ENCODE measurements at regions not wholly inside any gene's neighbourhood (a gene's known extent, or its start where the extent isn't known, plus 50 kb on each side); places are given as distances from the start of the nearest gene placed in this dataset.

DNA sequence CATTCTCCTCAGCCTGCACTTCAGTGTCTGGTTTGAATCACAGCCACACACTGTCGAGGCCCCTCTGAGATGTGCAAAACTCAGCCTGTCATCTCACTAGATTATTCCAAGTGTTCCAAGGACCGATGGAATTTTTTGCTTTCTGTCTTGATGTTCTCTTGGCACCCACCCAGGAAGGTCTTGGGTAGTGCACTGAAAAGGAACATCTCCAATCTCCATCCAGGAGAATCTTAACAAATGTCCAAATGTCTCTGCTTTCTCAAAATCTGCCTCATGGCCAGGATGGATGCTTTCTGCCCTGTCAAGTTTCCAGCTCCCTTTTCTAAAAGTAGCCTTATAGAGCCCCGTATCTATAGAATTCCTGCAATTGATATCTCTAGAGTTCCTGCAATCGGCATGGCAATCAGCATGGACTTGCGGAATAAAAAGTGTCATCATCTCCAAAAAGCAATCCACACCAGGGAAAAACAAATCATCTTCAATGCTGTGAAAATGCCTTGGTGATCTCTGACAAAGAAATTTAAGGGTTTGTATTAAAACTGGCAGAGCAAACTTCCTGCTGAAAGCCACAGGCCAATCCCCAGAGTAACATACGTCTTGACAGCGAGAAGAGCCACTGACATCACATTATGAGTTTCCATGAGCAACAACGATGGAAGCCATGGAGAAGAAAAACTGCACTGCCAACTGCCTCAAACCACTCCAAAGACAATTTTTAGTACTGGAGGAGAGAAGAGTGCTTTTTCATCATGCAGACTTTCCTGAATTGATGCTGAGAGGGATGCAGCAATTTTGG is 215.3 kb upstream of the FAM9B start:
- H3K4me3 ChIP-seq (ENCODE audit: low read depth, low read length): no peak overlapping the region
- no peaks in the 10 kb centered on the region for H3K9me3 ChIP-seq (ENCODE audit: control insufficient read depth, insufficient read depth, low read depth, low read length)
- H3K27ac ChIP-seq (ENCODE audit: extremely low read depth, low read depth, low read length): no peak overlapping the region
- POLR2A ChIA-PET: no interaction called here
- no peaks in the 10 kb centered on the region for H3K4me1 ChIP-seq (ENCODE audit: control insufficient read depth, insufficient read depth, low read length)
- TF ChIP-seq FEZF1 (tag by site-specific recombination; IDR thresholded peaks at IDR 0.05): no peak
- TF ChIP-seq ZNF274 (IDR thresholded peaks at IDR 0.05; ENCODE audit: low read length): no peak
- TF ChIP-seq ZNF274 (tag by site-specific recombination; IDR thresholded peaks at IDR 0.05; ENCODE audit: borderline replicate concordance): no peak
- peak; percentile 14 for TF ChIP-seq SETDB1 (IDR thresholded peaks at IDR 0.05; ENCODE audit: insufficient read length, low read length)
- no peak for TF ChIP-seq SP3 (tag by site-specific recombination; IDR thresholded peaks at IDR 0.05)
- no peaks in the 10 kb centered on the region for H3K36me3 ChIP-seq (ENCODE audit: control insufficient read depth in 2 of 2, insufficient read depth in 1 of 2, low read length in 2 of 2)
- CTCF ChIA-PET: no interaction called here

DNA sequence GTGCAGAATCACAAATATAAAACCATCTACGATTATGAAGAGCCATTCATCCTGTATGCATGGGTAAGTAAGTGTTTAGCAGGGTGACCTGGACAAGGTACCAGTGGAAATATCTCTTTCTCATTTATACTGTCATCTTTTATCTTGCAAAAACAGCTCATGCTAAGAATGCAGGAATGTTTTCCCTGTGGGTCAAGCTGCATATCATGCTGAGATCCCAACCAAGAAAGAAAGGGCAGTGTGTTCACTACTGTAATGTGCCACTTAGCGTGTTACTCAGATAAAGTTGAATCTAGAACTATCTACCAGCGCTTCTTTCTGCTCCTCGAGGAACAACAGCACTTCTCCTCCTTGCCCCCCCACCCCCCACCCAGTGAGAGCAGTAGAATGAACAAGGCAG is 212.7 kb upstream of the TBL1X start:
- POLR2A ChIA-PET: no interaction called here
- no peak overlapping the region for H3K4me3 ChIP-seq (ENCODE audit: low read depth, low read length)
- no peak overlapping the region for H3K27ac ChIP-seq (ENCODE audit: extremely low read depth, low read depth, low read length)
- H3K9me3 ChIP-seq (ENCODE audit: control insufficient read depth, insufficient read depth, low read depth, low read length): no peaks in the 10 kb centered on the region
- CTCF ChIA-PET: no interaction called here
- H3K4me1 ChIP-seq (ENCODE audit: control insufficient read depth, insufficient read depth, low read length): no peaks in the 10 kb centered on the region
- no peaks in the 10 kb centered on the region for H3K36me3 ChIP-seq (ENCODE audit: control insufficient read depth in 2 of 2, insufficient read depth in 1 of 2, low read length in 2 of 2)
- TF ChIP-seq ZNF155 (tag by site-specific recombination; IDR thresholded peaks at IDR 0.05) (no peak), GLI2 (tag by site-specific recombination; IDR thresholded peaks at IDR 0.05; ENCODE audit: borderline replicate concordance, low read depth) (no peak), ZNF518A (tag by site-specific recombination; conservative IDR thresholded peaks at IDR 0.05; ENCODE audit: low read depth) (no peak), ZNF26 (tag by site-specific recombination; IDR thresholded peaks at IDR 0.05) (no peak), ZNF600 (tag by site-specific recombination; IDR thresholded peaks at IDR 0.05) (no peak), ZNF777 (tag by site-specific recombination; IDR thresholded peaks at IDR 0.05; ENCODE audit: borderline replicate concordance) (no peak), SCRT1 (tag by site-specific recombination; IDR thresholded peaks at IDR 0.05; ENCODE audit: borderline replicate concordance) (no peak), ZIC2 (tag by site-specific recombination; IDR thresholded peaks at IDR 0.05) (no peak), ZBTB49 (tag by site-specific recombination; IDR thresholded peaks at IDR 0.05; ENCODE audit: low read depth) (no peak), ZNF133 (tag by site-specific recombination; IDR thresholded peaks at IDR 0.05) (no peak), ZSCAN16 (tag by site-specific recombination; IDR thresholded peaks at IDR 0.05) (no peak), EGR2 (tag by site-specific recombination; IDR thresholded peaks at IDR 0.05; ENCODE audit: low read depth) (no peak), ZNF514 (tag by site-specific recombination; IDR thresholded peaks at IDR 0.05) (no peak), ZNF335 (tag by site-specific recombination; conservative IDR thresholded peaks at IDR 0.05) (no peak), SCRT2 (tag by site-specific recombination; IDR thresholded peaks at IDR 0.05) (no peak), ZNF660 (tag by site-specific recombination; IDR thresholded peaks at IDR 0.05) (no peak)
- TF ChIP-seq, protein P1, sequence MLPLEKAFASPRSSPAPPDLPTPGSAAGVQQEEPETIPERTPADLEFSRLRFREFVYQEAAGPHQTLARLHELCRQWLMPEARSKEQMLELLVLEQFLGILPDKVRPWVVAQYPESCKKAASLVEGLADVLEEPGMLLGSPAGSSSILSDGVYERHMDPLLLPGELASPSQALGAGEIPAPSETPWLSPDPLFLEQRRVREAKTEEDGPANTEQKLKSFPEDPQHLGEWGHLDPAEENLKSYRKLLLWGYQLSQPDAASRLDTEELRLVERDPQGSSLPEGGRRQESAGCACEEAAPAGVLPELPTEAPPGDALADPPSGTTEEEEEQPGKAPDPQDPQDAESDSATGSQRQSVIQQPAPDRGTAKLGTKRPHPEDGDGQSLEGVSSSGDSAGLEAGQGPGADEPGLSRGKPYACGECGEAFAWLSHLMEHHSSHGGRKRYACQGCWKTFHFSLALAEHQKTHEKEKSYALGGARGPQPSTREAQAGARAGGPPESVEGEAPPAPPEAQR (tag by site-specific recombination; IDR thresholded peaks at IDR 0.05): no peak
- TF ChIP-seq, protein P2, sequence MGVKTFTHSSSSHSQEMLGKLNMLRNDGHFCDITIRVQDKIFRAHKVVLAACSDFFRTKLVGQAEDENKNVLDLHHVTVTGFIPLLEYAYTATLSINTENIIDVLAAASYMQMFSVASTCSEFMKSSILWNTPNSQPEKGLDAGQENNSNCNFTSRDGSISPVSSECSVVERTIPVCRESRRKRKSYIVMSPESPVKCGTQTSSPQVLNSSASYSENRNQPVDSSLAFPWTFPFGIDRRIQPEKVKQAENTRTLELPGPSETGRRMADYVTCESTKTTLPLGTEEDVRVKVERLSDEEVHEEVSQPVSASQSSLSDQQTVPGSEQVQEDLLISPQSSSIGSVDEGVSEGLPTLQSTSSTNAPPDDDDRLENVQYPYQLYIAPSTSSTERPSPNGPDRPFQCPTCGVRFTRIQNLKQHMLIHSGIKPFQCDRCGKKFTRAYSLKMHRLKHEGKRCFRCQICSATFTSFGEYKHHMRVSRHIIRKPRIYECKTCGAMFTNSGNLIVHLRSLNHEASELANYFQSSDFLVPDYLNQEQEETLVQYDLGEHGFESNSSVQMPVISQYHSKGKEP (tag by site-specific recombination; IDR thresholded peaks at IDR 0.05): no peak
